PC-9 (cell line): ENCODE measurements at regions not wholly inside any gene's neighbourhood (a gene's known extent, or its start where the extent isn't known, plus 50 kb on each side); places are given as distances from the start of the nearest gene placed in this dataset.

Experiments
- BruUV-seq: library from RNA; stranded (reverse); fragments of 400-500 nt; replicated peaks from 2 replicates; lab custom pipeline; 2021; lab: Mats Ljungman, UMichigan
- CTCF ChIA-PET: fragments of 300-600 bp; sonication (Branson Sonifier 250); formaldehyde crosslinking; loops from one replicate; lab custom pipeline; 2022; ENCODE audit warnings: antibody characterized with exemption; lab: Charles Lee
- POLR2A ChIA-PET: fragments of 300-600 bp; sonication (Branson Sonifier 250); formaldehyde crosslinking; loops from one replicate; lab custom pipeline; 2022; ENCODE audit warnings: antibody characterized with exemption; ENCODE audit not compliant: unreplicated experiment; lab: Charles Lee
- DNase-seq, 2 experiments: peaks; one replicate each; pipeline versions ENCODE4 v3.0.0 to v3.0.0-alpha.2; 2015 to 2022; ENCODE audit warnings: mixed read lengths in 1 of 2
- H2AFZ ChIP-seq: fragments of 200-600 bp; sonication (generic); 2 replicates; pipeline ENCODE4 v1.8.1; 2017; ENCODE audit warnings: antibody characterized with exemption
- H3F3A ChIP-seq: fragments of 200-600 bp; sonication (generic); 2 replicates; pipeline ENCODE4 v1.8.1; 2017; ENCODE audit warnings: antibody characterized with exemption, mild to moderate bottlenecking, low read depth; ENCODE audit not compliant: insufficient read depth
- H3K27ac ChIP-seq: fragments of 200-600 bp; sonication (generic); 2 replicates; pipeline ENCODE4 v1.6.1; 2016; ENCODE audit warnings: mixed run types
- H3K27me3 ChIP-seq: fragments of 200-600 bp; sonication (generic); 2 replicates; pipeline ENCODE4 v1.6.1; 2016; ENCODE audit warnings: low read depth, mixed run types; ENCODE audit not compliant: insufficient read depth
- H3K36me3 ChIP-seq: fragments of 200-600 bp; sonication (generic); 2 replicates; pipeline ENCODE4 v1.6.1; 2016; ENCODE audit warnings: low read depth, mixed run types
- H3K4me1 ChIP-seq: fragments of 200-600 bp; sonication (generic); replicated peaks from 2 replicates; pipeline ENCODE4 v1.6.1; 2016; ENCODE audit warnings: mixed run types; ENCODE audit not compliant: insufficient read depth
- H3K4me2 ChIP-seq: fragments of 200-600 bp; sonication (generic); 2 replicates; pipeline ENCODE4 v1.6.1; 2017; ENCODE audit warnings: mixed run types
- H3K4me3 ChIP-seq: fragments of 200-600 bp; sonication (generic); 2 replicates; pipeline ENCODE4 v1.6.1; 2016; ENCODE audit warnings: mixed run types
- H3K79me2 ChIP-seq: fragments of 200-600 bp; sonication (generic); 2 replicates; pipeline ENCODE4 v1.6.1; 2017; ENCODE audit warnings: low read depth, mixed run types
- H3K9me2 ChIP-seq: fragments of 200-600 bp; sonication (generic); 2 replicates; pipeline ENCODE4 v1.8.1; 2017; ENCODE audit warnings: mild to moderate bottlenecking; ENCODE audit not compliant: insufficient read depth
- H3K9me3 ChIP-seq: fragments of 200-600 bp; sonication (generic); 2 replicates; pipeline ENCODE4 v1.8.1; 2016; ENCODE audit warnings: low read depth; ENCODE audit not compliant: insufficient read depth
- H4K20me1 ChIP-seq: fragments of 200-600 bp; sonication (generic); 2 replicates; pipeline ENCODE4 v1.8.1; 2017; ENCODE audit not compliant: insufficient read depth
- EZH2 ChIP-seq: fragments of 200-600 bp; sonication (generic); IDR thresholded peaks from 2 replicates; pipeline ENCODE4 v1.8.0; 2017; ENCODE audit warnings: antibody characterized with exemption, low read depth
- intact Hi-C: fragments of 100-400 bp; cut with micrococcal nuclease; formaldehyde crosslinking; loops from one replicate; pipeline ENCODE4 v1.10.0; 2022; ENCODE audit not compliant: unreplicated experiment
- TF ChIP-seq, protein P1 (sequence below): fragments of 200-600 bp; sonication (generic); conservative IDR thresholded peaks from 2 replicates; pipeline ENCODE4 v1.6.1; 2017; ENCODE audit warnings: mixed run types, antibody characterized with exemption, mild to moderate bottlenecking, moderate library complexity

DNA sequence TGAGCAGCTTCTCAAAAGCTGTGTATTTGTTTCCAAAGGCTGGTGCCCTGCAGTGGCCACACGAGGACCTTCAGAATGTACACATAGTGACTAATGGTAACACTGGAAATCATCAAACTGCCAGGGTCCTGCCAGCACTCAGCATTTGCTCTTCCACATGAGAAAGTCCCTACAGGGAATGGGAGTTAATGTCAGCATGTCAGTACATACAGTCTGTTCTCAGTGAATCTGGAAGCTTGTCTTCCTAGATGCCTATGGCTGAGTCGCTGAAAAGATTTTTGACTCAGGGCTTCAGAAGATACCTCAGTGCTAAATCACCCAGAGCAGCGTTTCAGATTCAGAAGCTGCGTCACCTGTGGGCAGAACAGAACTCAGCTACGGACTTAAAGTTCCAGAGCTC lies 108.2 kb downstream of the CDC7 start:
- H3K36me3 ChIP-seq = no peaks in the 10 kb centered on the region
- no peaks in the 10 kb centered on the region for H3K79me2 ChIP-seq
- H3F3A ChIP-seq = peaks cover 12% of the 10 kb centered on the region; the same call in 1 of the 2 replicates
- no peaks in the 10 kb centered on the region for H3K9me3 ChIP-seq
- no peak overlapping the region for H3K4me3 ChIP-seq
- H3K4me1 ChIP-seq = peaks cover 30% of the 10 kb centered on the region
- peak in 1 of 2 experiments; percentile 85 for DNase-seq
- peak overlapping the region; percentile 36; the same call in 1 of the 2 replicates for H2AFZ ChIP-seq
- peak overlapping the region; percentile 43 for H3K4me2 ChIP-seq
- ChIA-PET CTCF (no interaction called here), POLR2A (interaction anchor here (0.5 kb wide), 1 partner anchor 1354 kb away, joined by 23 read pairs; no protein-coding TSS in a partner anchor)
- TF ChIP-seq, protein P1, sequence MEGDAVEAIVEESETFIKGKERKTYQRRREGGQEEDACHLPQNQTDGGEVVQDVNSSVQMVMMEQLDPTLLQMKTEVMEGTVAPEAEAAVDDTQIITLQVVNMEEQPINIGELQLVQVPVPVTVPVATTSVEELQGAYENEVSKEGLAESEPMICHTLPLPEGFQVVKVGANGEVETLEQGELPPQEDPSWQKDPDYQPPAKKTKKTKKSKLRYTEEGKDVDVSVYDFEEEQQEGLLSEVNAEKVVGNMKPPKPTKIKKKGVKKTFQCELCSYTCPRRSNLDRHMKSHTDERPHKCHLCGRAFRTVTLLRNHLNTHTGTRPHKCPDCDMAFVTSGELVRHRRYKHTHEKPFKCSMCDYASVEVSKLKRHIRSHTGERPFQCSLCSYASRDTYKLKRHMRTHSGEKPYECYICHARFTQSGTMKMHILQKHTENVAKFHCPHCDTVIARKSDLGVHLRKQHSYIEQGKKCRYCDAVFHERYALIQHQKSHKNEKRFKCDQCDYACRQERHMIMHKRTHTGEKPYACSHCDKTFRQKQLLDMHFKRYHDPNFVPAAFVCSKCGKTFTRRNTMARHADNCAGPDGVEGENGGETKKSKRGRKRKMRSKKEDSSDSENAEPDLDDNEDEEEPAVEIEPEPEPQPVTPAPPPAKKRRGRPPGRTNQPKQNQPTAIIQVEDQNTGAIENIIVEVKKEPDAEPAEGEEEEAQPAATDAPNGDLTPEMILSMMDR = no peak
- TF ChIP-seq EZH2 = no peak
- no TSS peak for BruUV-seq
- H4K20me1 ChIP-seq = no peaks in the 10 kb centered on the region
- peak overlapping the region; percentile 73 for H3K27ac ChIP-seq
- intact Hi-C loops = loop anchor here (2.0 kb wide), 2 partner anchors 38 to 128 kb away; no protein-coding TSS in a partner anchor
- no peaks in the 10 kb centered on the region for H3K9me2 ChIP-seq
- no peaks in the 10 kb centered on the region for H3K27me3 ChIP-seq

DNA sequence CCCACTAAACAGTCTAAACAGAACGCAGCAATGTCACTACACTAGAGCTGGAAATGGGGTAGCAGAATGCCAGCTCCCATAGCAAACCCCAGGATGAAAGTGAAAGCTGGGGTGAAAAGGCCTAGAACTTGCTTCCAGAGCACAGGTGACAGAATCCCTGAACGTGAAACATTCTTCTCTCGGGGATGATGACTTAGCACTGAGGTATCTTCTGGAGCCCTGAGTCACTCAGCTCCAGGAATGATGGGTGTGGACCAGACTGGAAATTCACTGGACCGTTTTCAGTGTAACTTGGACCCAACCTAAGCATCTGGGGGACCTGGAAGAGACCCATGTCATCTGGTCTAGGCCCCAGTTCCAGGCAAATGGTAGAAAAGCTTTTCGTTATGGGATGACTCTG lies 108.9 kb downstream of the CDC7 start:
- no TSS peak for BruUV-seq
- peaks cover 12% of the 10 kb centered on the region; the same call in 1 of the 2 replicates for H3F3A ChIP-seq
- H3K4me1 ChIP-seq = peaks cover 37% of the 10 kb centered on the region
- ChIA-PET CTCF (no interaction called here), POLR2A (no interaction called here)
- H3K79me2 ChIP-seq = no peaks in the 10 kb centered on the region
- H3K4me3 ChIP-seq = no peak overlapping the region
- H3K27me3 ChIP-seq = no peaks in the 10 kb centered on the region
- intact Hi-C loops = loop anchor here (2.0 kb wide), 2 partner anchors 39 to 127 kb away; no protein-coding TSS in a partner anchor
- peak overlapping the region; percentile 36; the same call in 1 of the 2 replicates for H2AFZ ChIP-seq
- peak; percentile 29 to 82 for DNase-seq
- no peaks in the 10 kb centered on the region for H3K36me3 ChIP-seq
- TF ChIP-seq, protein P1 = no peak
- no peak for TF ChIP-seq EZH2
- no peaks in the 10 kb centered on the region for H4K20me1 ChIP-seq
- H3K4me2 ChIP-seq = peak overlapping the region; percentile 43
- peak overlapping the region; percentile 73 for H3K27ac ChIP-seq
- no peaks in the 10 kb centered on the region for H3K9me3 ChIP-seq
- H3K9me2 ChIP-seq = no peaks in the 10 kb centered on the region

DNA sequence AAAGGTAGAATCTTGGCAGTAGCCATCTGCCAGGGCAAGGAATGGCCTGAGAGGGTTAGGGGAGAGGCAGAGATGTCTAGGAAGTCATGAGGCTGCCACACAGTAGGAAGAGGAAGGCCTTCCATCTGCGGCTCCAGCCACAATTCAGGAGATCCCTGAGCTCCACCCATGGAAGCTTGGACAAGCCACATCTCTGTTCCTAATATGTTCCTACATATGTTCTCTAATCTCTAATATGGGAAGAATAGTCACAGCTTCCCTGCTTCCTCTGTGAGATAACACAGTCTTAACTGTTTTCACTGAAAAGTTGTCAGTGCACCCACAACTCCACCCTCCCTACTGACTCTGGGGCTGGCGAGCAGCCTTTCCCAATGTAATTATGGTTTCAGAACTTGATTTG lies 109.5 kb downstream of the CDC7 start:
- peaks cover 37% of the 10 kb centered on the region for H3K4me1 ChIP-seq
- no peaks in the 10 kb centered on the region for H3K27me3 ChIP-seq
- peaks cover 12% of the 10 kb centered on the region; the same call in 1 of the 2 replicates for H3F3A ChIP-seq
- CTCF ChIA-PET = no interaction called here
- no peak for DNase-seq
- no peaks in the 10 kb centered on the region for H3K36me3 ChIP-seq
- POLR2A ChIA-PET = no interaction called here
- H3K9me2 ChIP-seq = no peaks in the 10 kb centered on the region
- TF ChIP-seq EZH2 = no peak
- TF ChIP-seq, protein P1 = no peak
- no peaks in the 10 kb centered on the region for H3K79me2 ChIP-seq
- no peaks in the 10 kb centered on the region for H3K9me3 ChIP-seq
- no peaks in the 10 kb centered on the region for H4K20me1 ChIP-seq
- peak overlapping the region; percentile 43; the same call in 1 of the 2 replicates for H3K4me2 ChIP-seq
- no peak overlapping the region for H2AFZ ChIP-seq
- no TSS peak for BruUV-seq
- intact Hi-C loops = loop anchor here (10.0 kb wide), 2 partner anchors 195 to 315 kb away; no protein-coding TSS in a partner anchor
- no peak overlapping the region for H3K4me3 ChIP-seq
- H3K27ac ChIP-seq = 0 out of 2 replicates have a peak overlapping the region, but pooled peaks have one; percentile 73
